Ishikawa (cell line): ENCODE measurements at regions not wholly inside any gene's neighbourhood (a gene's known extent, or its start where the extent isn't known, plus 50 kb on each side); places are given as distances from the start of the nearest gene placed in this dataset.

ENCODE experiments used
- EP300 ChIP-seq: IDR thresholded peaks from 2 replicates; pipeline ENCODE4 v1.6.1; 2012; ENCODE audit warnings: borderline replicate concordance
- RAD21 ChIP-seq: IDR thresholded peaks from 2 replicates; pipeline ENCODE4 v1.6.1; 2012; ENCODE audit warnings: low read depth
- TF ChIP-seq, protein P1 (sequence below): IDR thresholded peaks from 2 replicates; pipeline ENCODE4 v1.6.1; 2012; ENCODE audit warnings: low read depth, mild to moderate bottlenecking

DNA sequence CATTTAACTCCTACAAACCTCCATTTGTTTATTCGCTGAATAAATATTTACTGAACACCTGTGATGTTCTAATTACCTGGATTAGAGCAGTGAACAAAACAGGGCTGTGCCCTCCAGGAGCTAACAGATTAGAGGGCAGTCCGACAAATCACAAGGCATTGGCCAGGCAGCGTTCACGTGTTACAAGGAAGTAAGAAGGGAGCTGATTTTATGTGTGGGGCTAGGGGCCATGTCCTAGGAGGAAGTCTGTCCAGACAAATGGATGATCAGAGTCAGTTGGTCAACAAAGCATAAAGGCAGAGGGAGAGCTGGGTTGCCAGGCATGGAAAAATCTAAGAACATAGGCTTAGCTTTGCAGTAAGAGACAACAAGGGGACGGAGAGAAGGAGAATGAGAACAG is 57.3 kb upstream of the BACE2 start:
- no peak for TF ChIP-seq RAD21
- no peak for TF ChIP-seq EP300
- TF ChIP-seq, protein P1, sequence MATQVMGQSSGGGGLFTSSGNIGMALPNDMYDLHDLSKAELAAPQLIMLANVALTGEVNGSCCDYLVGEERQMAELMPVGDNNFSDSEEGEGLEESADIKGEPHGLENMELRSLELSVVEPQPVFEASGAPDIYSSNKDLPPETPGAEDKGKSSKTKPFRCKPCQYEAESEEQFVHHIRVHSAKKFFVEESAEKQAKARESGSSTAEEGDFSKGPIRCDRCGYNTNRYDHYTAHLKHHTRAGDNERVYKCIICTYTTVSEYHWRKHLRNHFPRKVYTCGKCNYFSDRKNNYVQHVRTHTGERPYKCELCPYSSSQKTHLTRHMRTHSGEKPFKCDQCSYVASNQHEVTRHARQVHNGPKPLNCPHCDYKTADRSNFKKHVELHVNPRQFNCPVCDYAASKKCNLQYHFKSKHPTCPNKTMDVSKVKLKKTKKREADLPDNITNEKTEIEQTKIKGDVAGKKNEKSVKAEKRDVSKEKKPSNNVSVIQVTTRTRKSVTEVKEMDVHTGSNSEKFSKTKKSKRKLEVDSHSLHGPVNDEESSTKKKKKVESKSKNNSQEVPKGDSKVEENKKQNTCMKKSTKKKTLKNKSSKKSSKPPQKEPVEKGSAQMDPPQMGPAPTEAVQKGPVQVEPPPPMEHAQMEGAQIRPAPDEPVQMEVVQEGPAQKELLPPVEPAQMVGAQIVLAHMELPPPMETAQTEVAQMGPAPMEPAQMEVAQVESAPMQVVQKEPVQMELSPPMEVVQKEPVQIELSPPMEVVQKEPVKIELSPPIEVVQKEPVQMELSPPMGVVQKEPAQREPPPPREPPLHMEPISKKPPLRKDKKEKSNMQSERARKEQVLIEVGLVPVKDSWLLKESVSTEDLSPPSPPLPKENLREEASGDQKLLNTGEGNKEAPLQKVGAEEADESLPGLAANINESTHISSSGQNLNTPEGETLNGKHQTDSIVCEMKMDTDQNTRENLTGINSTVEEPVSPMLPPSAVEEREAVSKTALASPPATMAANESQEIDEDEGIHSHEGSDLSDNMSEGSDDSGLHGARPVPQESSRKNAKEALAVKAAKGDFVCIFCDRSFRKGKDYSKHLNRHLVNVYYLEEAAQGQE, result no peak
